ENCODE measurements at regions not wholly inside any gene's neighbourhood (a gene's known extent, or its start where the extent isn't known, plus 50 kb on each side); places are given as distances from the start of the nearest gene placed in this dataset.
"Not testable (repeated sequence)": the region's sequence is repeated elsewhere in the genome, so short reads cannot be mapped to it uniquely, and the experiment has no call there.

DNA sequence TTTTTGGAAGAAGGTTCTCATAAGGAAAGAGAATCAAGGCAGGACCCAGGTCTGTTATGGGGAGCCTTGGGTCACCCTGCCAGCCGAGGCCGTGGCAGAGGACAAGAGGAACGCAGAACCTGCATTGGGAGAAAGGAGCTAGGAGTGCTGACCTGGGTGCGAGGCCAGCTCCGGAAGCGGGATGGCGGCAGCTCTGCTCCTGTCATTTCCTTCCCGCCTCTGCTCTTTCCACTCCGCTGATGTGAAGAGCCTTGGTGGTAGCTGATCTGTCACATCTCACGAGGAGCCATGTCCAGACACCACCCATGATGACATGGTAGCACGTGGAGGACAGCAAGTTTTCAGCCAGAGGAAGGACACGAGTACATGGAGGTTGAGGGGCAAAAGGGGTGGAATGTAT lies 109.5 kb upstream of the COL5A1 start:
- 96 to 98% methylated on average over 10 to 11 of the region's 12 CpGs for WGBS, 2 experiments (ENCODE audit: insufficient coverage in 2 of 2)
- Histone ChIP-seq H3K4me1 (ENCODE audit: control insufficient read depth, insufficient read depth, low read length, poor library complexity, severe bottlenecking) (peaks cover 25% of the 10 kb centered on the region), H3K36me3 (ENCODE audit: control insufficient read depth, insufficient read depth, low read length) (no peaks in the 10 kb centered on the region), H3K4me3 (ENCODE audit: extremely low read depth, insufficient read depth, low read length, poor library complexity, severe bottlenecking) (no peak overlapping the region), H3K27ac (ENCODE audit: low read depth, low read length, severe bottlenecking) (no peak overlapping the region), H3K9me3 (ENCODE audit: control insufficient read depth, low read length) (peaks cover 7% of the 10 kb centered on the region)

DNA sequence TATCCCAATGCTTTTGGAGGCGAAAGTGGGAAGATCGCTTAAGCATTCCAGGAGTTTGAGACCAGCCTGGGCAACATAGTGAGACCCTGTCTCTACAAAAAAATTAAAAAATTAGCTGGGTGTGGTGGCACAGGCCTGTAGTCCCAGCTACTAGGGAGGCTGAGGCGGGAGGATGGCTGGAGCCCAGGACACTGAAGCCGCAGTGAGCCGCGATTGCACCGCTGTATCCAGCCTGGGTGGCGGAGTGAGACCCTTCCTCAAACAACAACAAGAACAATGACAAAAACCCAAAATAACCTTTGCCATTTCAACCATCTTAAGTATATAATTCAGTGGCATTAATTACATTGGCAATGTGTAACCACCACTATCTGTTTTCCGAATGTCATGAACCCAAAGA lies 108.9 kb upstream of the COL5A1 start:
- not testable (repeated sequence) for H3K36me3 ChIP-seq (ENCODE audit: control insufficient read depth, insufficient read depth, low read length); H3K27ac ChIP-seq (ENCODE audit: low read depth, low read length, severe bottlenecking); H3K9me3 ChIP-seq (ENCODE audit: control insufficient read depth, low read length); H3K4me3 ChIP-seq (ENCODE audit: extremely low read depth, insufficient read depth, low read length, poor library complexity, severe bottlenecking)
- H3K4me1 ChIP-seq (ENCODE audit: control insufficient read depth, insufficient read depth, low read length, poor library complexity, severe bottlenecking): peaks cover 31% of the 10 kb centered on the region
- WGBS, 2 experiments (ENCODE audit: insufficient coverage in 2 of 2): 87 to 100% methylated on average over 2 to 8 of the region's 9 CpGs

DNA sequence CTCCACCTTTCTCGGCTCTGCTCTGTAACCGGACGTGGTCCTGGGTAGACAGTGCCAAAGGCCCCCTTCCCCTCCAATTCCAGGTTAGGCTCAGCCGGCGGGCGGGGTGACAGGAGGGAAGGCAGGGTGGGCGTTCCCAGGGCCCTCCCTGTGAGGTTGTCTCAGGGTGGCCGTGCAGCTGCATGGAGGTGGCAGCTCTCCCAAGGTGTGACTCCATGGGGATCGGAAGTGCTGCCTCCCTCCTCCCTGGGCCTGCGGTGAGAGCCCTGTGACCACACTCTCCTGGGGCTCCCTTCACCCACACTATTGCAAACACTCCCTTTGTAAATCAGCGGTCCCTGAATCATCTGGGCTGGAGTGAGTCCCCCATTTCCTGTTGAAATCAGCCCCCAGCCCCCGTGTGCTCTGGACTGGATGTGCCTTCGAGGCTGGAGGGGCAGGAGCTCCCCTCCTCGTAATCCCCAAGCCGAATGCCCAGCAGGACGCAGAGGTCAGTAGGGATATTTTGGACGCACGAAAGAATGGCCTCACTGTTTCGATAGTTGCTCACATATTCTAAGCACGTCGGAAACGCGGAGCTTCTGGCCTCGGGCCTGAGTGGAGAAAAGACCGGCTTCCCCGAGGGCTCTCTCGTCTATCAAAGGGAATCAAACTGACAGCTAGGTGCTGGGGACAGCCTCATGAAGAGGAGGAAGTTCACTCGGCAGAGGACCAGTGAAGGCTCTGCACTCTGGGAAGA lies 107.6 kb upstream of the COL5A1 start:
- H3K4me3 ChIP-seq (ENCODE audit: extremely low read depth, insufficient read depth, low read length, poor library complexity, severe bottlenecking): no peak overlapping the region
- peak overlapping the region; percentile 10 for H3K27ac ChIP-seq (ENCODE audit: low read depth, low read length, severe bottlenecking)
- peaks cover 7% of the 10 kb centered on the region for H3K9me3 ChIP-seq (ENCODE audit: control insufficient read depth, low read length)
- WGBS, 2 experiments (ENCODE audit: insufficient coverage in 2 of 2): 78 to 82% methylated on average over 18 to 22 of the region's 28 CpGs
- peaks cover 37% of the 10 kb centered on the region for H3K4me1 ChIP-seq (ENCODE audit: control insufficient read depth, insufficient read depth, low read length, poor library complexity, severe bottlenecking)
- no peaks in the 10 kb centered on the region for H3K36me3 ChIP-seq (ENCODE audit: control insufficient read depth, insufficient read depth, low read length)

DNA sequence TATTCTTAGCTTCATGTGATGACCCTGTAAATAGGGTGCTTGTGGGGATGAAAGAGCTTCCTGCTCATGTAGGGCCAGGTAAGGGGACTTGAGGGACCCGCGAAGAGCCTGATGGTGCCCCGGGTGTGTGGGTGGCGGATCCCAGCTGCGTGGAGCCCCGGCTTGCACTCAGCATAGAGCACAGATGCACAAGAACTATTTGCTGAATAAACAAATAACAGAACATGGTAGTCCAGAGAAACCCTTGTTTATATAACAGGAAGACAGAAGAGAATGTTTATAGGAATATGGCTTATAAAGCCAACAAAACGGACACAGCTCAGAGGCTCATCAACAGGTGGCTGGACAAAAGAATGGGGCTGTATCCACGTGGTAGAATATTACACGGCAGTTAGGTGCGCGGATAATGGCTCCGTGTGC lies 106.9 kb upstream of the COL5A1 start:
- peaks cover 7% of the 10 kb centered on the region for H3K9me3 ChIP-seq (ENCODE audit: control insufficient read depth, low read length)
- H3K27ac ChIP-seq (ENCODE audit: low read depth, low read length, severe bottlenecking): no peak overlapping the region
- peaks cover 37% of the 10 kb centered on the region for H3K4me1 ChIP-seq (ENCODE audit: control insufficient read depth, insufficient read depth, low read length, poor library complexity, severe bottlenecking)
- no peak overlapping the region for H3K4me3 ChIP-seq (ENCODE audit: extremely low read depth, insufficient read depth, low read length, poor library complexity, severe bottlenecking)
- WGBS, 2 experiments (ENCODE audit: insufficient coverage in 2 of 2): 93 to 96% methylated on average over 5 to 8 of the region's 12 CpGs
- no peaks in the 10 kb centered on the region for H3K36me3 ChIP-seq (ENCODE audit: control insufficient read depth, insufficient read depth, low read length)

DNA sequence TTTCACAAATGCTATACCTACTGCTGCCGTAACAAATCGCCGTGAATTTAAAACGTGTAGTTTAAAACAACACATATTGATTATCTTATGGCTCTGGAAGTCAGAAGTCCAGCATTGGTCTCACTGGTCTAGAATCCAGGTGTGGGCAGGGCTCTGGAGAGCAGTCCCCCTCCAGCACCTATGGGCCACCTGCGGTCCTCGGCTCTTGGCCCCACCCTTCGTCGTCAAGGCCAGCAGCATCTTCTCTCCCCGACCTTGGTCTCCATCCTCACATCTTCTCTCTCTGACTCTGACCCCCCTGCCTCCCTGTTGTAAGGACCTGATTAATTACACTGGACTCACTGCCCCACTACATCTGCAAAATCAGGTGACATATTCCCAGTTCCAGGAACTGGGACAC lies 106.4 kb upstream of the COL5A1 start:
- no peak overlapping the region for H3K27ac ChIP-seq (ENCODE audit: low read depth, low read length, severe bottlenecking)
- WGBS, 2 experiments (ENCODE audit: insufficient coverage in 2 of 2): 90% methylated on average over 7 to 9 of the region's 9 CpGs

DNA sequence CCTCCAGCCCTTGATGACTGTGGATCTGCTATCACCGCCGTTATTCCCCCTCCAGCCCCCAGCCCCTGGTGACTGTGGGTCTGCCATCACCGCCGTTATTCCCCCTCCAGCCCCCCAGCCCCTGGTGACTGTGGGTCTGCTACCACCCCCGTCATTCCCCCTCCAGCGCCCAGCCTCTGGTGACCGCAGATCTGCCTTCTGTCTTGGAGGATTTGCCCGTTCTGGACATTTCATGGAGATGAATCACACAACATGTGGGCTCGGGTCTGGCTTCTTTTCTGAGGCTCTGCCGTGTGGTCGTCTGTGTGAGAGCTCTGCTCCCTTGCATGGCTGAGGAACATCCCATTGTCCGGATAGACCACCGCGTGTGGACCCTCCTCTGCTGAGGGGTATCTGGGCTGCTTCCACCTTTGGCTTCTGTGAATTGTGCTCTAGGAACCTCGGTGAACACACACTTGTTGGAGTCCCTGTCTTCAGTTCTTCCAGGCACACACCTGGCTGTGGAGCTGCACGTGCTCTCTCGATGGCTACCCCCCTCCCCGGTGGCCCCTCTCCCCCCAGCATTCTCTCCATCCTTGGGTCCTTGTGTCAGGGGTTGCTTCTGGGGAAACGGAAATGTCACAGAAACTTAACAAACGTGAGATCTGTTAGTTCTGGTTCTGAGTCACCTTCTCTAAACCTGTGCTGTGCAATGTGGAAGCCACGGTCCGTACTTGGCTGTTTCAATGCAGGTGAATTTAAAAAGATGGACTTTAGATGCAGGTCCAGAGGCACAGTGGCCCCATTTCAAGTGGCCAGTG lies 105.3 kb upstream of the COL5A1 start:
- H3K4me1 ChIP-seq (ENCODE audit: control insufficient read depth, insufficient read depth, low read length, poor library complexity, severe bottlenecking): peaks cover 37% of the 10 kb centered on the region
- peak overlapping the region; percentile 72 for H3K27ac ChIP-seq (ENCODE audit: low read depth, low read length, severe bottlenecking)
- H3K9me3 ChIP-seq (ENCODE audit: control insufficient read depth, low read length): peaks cover 7% of the 10 kb centered on the region
- WGBS, 2 experiments (ENCODE audit: insufficient coverage in 2 of 2): 83 to 88% methylated on average over 14 to 17 of the region's 22 CpGs
- no peaks in the 10 kb centered on the region for H3K36me3 ChIP-seq (ENCODE audit: control insufficient read depth, insufficient read depth, low read length)
- H3K4me3 ChIP-seq (ENCODE audit: extremely low read depth, insufficient read depth, low read length, poor library complexity, severe bottlenecking): no peak overlapping the region

More for the DNA sequence above, 106.4 kb upstream of the COL5A1 start:
- H3K4me3 ChIP-seq (ENCODE audit: extremely low read depth, insufficient read depth, low read length, poor library complexity, severe bottlenecking): no peak overlapping the region
- no peaks in the 10 kb centered on the region for H3K36me3 ChIP-seq (ENCODE audit: control insufficient read depth, insufficient read depth, low read length)
- H3K4me1 ChIP-seq (ENCODE audit: control insufficient read depth, insufficient read depth, low read length, poor library complexity, severe bottlenecking): peaks cover 37% of the 10 kb centered on the region
- peaks cover 6% of the 10 kb centered on the region for H3K9me3 ChIP-seq (ENCODE audit: control insufficient read depth, low read length)

DNA sequence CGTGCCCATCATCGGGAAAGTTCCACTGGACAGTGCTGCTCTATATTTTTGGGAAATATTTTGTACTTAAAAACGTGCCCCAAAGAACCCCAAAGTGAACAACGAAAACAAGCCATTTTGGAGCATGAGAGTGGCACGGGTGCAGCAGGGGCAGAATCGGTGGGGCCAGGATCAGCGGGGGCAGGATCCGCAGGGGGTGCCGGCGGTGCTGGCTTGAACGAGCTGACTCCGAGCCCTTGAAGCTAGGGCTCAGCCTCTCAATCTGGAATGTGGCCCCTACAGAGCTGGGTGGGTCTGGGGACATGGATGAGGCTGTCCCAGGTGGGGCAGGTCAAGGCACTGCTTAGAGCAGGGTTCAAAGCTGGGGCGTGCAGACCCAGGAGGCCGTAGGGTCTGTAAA lies 104.7 kb upstream of the COL5A1 start:
- WGBS, 2 experiments (ENCODE audit: insufficient coverage in 2 of 2): 87 to 95% methylated on average over 9 to 14 of the region's 14 CpGs
- Histone ChIP-seq H3K4me1 (ENCODE audit: control insufficient read depth, insufficient read depth, low read length, poor library complexity, severe bottlenecking) (peaks cover 37% of the 10 kb centered on the region), H3K27ac (ENCODE audit: low read depth, low read length, severe bottlenecking) (peak overlapping the region; percentile 10)

DNA sequence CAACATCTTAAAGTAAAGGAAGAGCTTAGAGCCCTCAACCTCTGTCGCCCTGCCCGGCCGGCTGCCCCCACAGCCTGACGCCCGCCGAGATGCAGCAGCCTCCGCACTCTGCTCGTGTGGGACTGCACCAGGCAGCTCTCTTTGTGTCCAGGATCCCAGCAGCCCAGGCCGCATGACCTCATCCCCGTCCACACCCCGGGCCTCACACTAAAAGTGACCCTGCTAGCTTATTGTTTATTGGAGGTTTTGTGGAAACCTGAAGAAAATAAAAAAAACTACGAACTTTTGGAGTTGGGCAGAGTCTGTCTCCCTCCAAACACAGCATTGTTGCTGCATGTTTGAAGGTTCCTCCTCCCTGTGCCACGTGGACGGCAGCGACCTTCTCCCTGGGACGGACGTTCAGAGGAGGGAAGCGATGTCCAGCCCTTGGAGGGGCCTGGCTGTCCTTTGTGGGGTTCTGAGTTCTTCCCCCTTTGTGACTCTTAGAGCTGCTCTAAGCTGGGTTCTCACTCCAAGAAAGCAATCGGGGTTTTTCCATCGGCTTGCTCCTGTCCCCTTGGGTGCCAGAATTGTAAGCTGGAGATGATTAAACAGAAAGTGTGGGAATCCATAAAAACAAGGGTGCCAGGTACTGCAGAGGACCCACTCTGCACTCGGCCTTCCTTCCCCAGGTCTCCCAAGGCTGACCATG lies 103.5 kb upstream of the COL5A1 start:
- H3K27ac ChIP-seq (ENCODE audit: low read depth, low read length, severe bottlenecking): no peak overlapping the region
- H3K36me3 ChIP-seq (ENCODE audit: control insufficient read depth, insufficient read depth, low read length): no peaks in the 10 kb centered on the region
- H3K9me3 ChIP-seq (ENCODE audit: control insufficient read depth, low read length): peaks cover 19% of the 10 kb centered on the region
- 89 to 91% methylated on average over 19 to 20 of the region's 21 CpGs for WGBS, 2 experiments (ENCODE audit: insufficient coverage in 2 of 2)
- H3K4me3 ChIP-seq (ENCODE audit: extremely low read depth, insufficient read depth, low read length, poor library complexity, severe bottlenecking): no peak overlapping the region
- peaks cover 37% of the 10 kb centered on the region for H3K4me1 ChIP-seq (ENCODE audit: control insufficient read depth, insufficient read depth, low read length, poor library complexity, severe bottlenecking)

More for the DNA sequence above, 104.7 kb upstream of the COL5A1 start:
- peaks cover 12% of the 10 kb centered on the region for H3K9me3 ChIP-seq (ENCODE audit: control insufficient read depth, low read length)
- H3K36me3 ChIP-seq (ENCODE audit: control insufficient read depth, insufficient read depth, low read length): no peaks in the 10 kb centered on the region
- no peak overlapping the region for H3K4me3 ChIP-seq (ENCODE audit: extremely low read depth, insufficient read depth, low read length, poor library complexity, severe bottlenecking)

DNA sequence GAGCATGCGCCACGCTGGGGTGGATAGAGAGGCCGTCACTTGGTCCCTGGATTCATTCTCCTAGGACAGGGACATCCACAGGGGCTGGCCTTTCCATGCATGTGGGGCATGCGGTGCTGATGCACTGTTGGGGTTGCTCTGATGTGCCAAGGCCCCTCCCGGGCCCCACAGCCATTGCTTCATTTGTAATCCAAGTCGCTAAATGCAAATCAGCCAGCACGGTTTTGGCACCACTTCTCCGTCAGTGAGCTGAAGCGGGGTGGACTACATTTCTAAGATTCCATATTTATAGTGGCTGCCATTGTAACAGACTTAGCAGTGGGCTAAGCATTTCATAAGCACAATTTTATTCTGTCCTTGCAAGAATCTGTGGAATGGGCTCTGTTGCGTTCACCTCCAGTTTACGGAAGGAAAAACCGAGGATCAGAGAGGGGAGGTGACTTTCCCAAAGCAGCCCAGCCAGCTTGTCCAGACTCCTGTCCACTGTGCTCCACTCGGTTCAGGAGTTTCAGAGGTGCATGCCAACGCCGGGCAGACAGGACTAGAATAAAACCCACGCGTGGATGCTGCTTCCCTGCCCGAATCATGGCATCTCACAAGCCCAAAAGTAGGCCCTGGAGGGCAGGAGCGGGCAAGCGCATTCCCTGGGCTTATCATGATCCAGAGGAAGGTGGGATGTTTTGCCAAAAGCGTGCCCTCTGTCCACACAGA lies 102.6 kb upstream of the COL5A1 start:
- Histone ChIP-seq H3K27ac (ENCODE audit: low read depth, low read length, severe bottlenecking) (no peak overlapping the region), H3K4me1 (ENCODE audit: control insufficient read depth, insufficient read depth, low read length, poor library complexity, severe bottlenecking) (peaks cover 42% of the 10 kb centered on the region), H3K4me3 (ENCODE audit: extremely low read depth, insufficient read depth, low read length, poor library complexity, severe bottlenecking) (no peak overlapping the region), H3K9me3 (ENCODE audit: control insufficient read depth, low read length) (peaks cover 19% of the 10 kb centered on the region), H3K36me3 (ENCODE audit: control insufficient read depth, insufficient read depth, low read length) (no peaks in the 10 kb centered on the region)
- 92 to 93% methylated on average over 18 to 19 of the region's 21 CpGs for WGBS, 2 experiments (ENCODE audit: insufficient coverage in 2 of 2)

DNA sequence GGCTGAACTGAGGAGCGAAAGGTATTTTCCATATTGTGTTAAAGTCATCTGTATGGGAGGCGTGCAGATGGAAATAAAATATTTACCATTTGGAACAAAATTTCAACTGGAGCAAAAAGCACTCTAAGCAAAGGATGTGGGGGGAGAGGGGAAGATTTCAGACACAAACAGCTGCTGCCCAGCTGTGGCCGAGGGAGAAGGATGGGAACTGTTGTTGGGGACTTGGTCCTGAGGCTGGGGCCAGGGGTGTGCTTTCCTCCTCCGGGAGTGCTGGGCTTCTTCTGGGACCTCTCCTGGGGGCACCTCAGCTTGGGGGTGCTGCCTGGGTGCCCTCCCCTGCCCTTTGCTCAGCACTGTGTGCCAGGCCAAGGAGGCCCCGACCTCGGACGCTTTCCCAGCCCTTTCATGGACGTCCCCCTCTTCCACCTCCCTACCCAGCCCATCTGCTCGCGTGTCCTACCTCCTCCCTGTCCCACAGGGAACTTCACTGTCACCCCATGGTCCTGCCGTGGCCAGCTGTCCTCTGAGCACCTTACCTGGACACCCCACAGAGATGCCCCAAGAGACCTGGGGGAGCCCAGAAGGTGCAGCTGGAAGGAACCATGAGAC lies 101.9 kb upstream of the COL5A1 start:
- H3K4me3 ChIP-seq (ENCODE audit: extremely low read depth, insufficient read depth, low read length, poor library complexity, severe bottlenecking): no peak overlapping the region
- 92 to 100% methylated on average over 1 to 8 of the region's 11 CpGs for WGBS, 2 experiments (ENCODE audit: insufficient coverage in 2 of 2)
- no peaks in the 10 kb centered on the region for H3K36me3 ChIP-seq (ENCODE audit: control insufficient read depth, insufficient read depth, low read length)
- H3K27ac ChIP-seq (ENCODE audit: low read depth, low read length, severe bottlenecking): no peak overlapping the region
- H3K9me3 ChIP-seq (ENCODE audit: control insufficient read depth, low read length): peaks cover 19% of the 10 kb centered on the region
- H3K4me1 ChIP-seq (ENCODE audit: control insufficient read depth, insufficient read depth, low read length, poor library complexity, severe bottlenecking): peaks cover 41% of the 10 kb centered on the region
